ENCODE measurements at regions not wholly inside any gene's neighbourhood (a gene's known extent, or its start where the extent isn't known, plus 50 kb on each side); places are given as distances from the start of the nearest gene placed in this dataset.

DNA sequence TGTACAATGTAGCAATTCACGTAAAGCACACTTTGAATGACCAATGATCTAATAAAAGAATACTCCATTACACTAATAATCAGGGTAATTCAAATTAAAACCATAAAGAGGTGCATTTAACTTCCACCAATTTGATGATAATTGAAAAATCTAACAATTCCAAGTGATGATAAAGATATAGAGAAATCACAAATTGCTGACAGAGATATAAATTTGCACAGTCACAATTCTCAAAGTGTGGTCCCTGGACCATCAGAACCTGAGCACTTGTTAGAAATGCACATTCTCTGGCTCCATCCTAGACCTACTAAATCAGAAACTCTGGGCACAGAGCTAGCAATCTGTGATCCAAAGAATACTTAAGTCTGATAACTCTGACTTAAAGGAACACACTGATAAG, 165.8 kb upstream of the DCC start:
- H3K4me1 ChIP-seq (ENCODE audit: control insufficient read depth, insufficient read depth, low read length), result no peaks in the 10 kb centered on the region
- H3K9ac ChIP-seq (ENCODE audit: extremely low read depth, low read length, poor library complexity, severe bottlenecking), result no peak overlapping the region
- WGBS, 2 experiments (ENCODE audit: insufficient coverage in 1 of 2, insufficient read length in 1 of 2), result 96% methylated on average over 1 of the region's 1 CpG; no CpG with 5 or more reads in 1 of the 2 experiments
- H3K9me3 Mint-ChIP-seq, result no peaks in the 10 kb centered on the region
- no peak for DNase-seq
- no peak for TF ChIP-seq CTCF (conservative IDR thresholded peaks at IDR 0.05)
- H3K36me3 ChIP-seq (ENCODE audit: control insufficient read depth, insufficient read depth, low read length), result no peaks in the 10 kb centered on the region
- H3K4me3 ChIP-seq (ENCODE audit: low read length), result no peak overlapping the region
- no peak overlapping the region for H3K27ac Mint-ChIP-seq
- H3K27me3 Mint-ChIP-seq (ENCODE audit: insufficient read depth), result no peaks in the 10 kb centered on the region
- no peaks in the 10 kb centered on the region for H3K27me3 ChIP-seq (ENCODE audit: control insufficient read depth, insufficient read depth, low read length, poor library complexity, severe bottlenecking)
- H3K4me3 Mint-ChIP-seq, result no peak overlapping the region
- no peaks in the 10 kb centered on the region for H3K4me1 Mint-ChIP-seq
- no peaks in the 10 kb centered on the region for H3K36me3 Mint-ChIP-seq (ENCODE audit: low read depth)
- H3K9me3 ChIP-seq (ENCODE audit: control insufficient read depth, low read length), result no peaks in the 10 kb centered on the region
- no peak overlapping the region for H3K27ac ChIP-seq (ENCODE audit: low read depth, low read length)

DNA sequence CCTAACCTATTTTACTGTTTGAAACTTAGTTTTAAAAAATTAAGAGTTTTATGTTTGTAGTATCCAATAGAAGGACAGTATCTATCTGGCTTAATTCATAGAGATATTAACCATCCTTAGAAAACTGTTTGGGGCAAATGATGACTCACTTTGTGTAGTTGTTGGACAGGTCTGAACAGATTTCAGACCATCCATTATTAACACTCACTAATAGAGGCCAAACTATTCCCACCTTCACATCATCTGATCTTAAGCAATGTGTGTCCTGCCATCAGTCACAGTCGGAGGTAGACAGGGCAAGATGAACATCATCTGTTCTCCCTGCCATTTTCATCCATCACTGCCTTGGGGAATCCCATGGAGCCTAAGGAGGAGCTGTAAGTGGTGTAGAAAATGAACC, 164.6 kb upstream of the DCC start:
- H3K4me1 ChIP-seq (ENCODE audit: control insufficient read depth, insufficient read depth, low read length), result no peaks in the 10 kb centered on the region
- Mint-ChIP-seq H3K4me1 (no peaks in the 10 kb centered on the region), H3K36me3 (ENCODE audit: low read depth) (no peaks in the 10 kb centered on the region), H3K9me3 (no peaks in the 10 kb centered on the region), H3K4me3 (no peak overlapping the region), H3K27me3 (ENCODE audit: insufficient read depth) (no peaks in the 10 kb centered on the region), H3K27ac (no peak overlapping the region)
- no peak overlapping the region for H3K4me3 ChIP-seq (ENCODE audit: low read length)
- no peaks in the 10 kb centered on the region for H3K9me3 ChIP-seq (ENCODE audit: control insufficient read depth, low read length)
- H3K36me3 ChIP-seq (ENCODE audit: control insufficient read depth, insufficient read depth, low read length), result no peaks in the 10 kb centered on the region
- no peak for TF ChIP-seq CTCF (conservative IDR thresholded peaks at IDR 0.05)
- H3K27me3 ChIP-seq (ENCODE audit: control insufficient read depth, insufficient read depth, low read length, poor library complexity, severe bottlenecking), result no peaks in the 10 kb centered on the region
- WGBS, 2 experiments (ENCODE audit: insufficient coverage in 1 of 2, insufficient read length in 1 of 2), result 90% methylated on average over 1 of the region's 1 CpG; no CpG with 5 or more reads in 1 of the 2 experiments
- H3K9ac ChIP-seq (ENCODE audit: extremely low read depth, low read length, poor library complexity, severe bottlenecking), result no peak overlapping the region
- H3K27ac ChIP-seq (ENCODE audit: low read depth, low read length), result no peak overlapping the region
- DNase-seq, result no peak

- Mint-ChIP-seq H3K4me3 (no peak overlapping the region), H3K27me3 (ENCODE audit: insufficient read depth) (no peaks in the 10 kb centered on the region), H3K36me3 (ENCODE audit: low read depth) (no peaks in the 10 kb centered on the region), H3K27ac (no peak overlapping the region), H3K9me3 (no peaks in the 10 kb centered on the region), H3K4me1 (no peaks in the 10 kb centered on the region)
- Histone ChIP-seq H3K9ac (ENCODE audit: extremely low read depth, low read length, poor library complexity, severe bottlenecking) (no peak overlapping the region), H3K4me1 (ENCODE audit: control insufficient read depth, insufficient read depth, low read length) (no peaks in the 10 kb centered on the region), H3K4me3 (ENCODE audit: low read length) (no peak overlapping the region), H3K27ac (ENCODE audit: low read depth, low read length) (no peak overlapping the region), H3K27me3 (ENCODE audit: control insufficient read depth, insufficient read depth, low read length, poor library complexity, severe bottlenecking) (no peaks in the 10 kb centered on the region), H3K9me3 (ENCODE audit: control insufficient read depth, low read length) (no peaks in the 10 kb centered on the region), H3K36me3 (ENCODE audit: control insufficient read depth, insufficient read depth, low read length) (no peaks in the 10 kb centered on the region)
- no peak for DNase-seq
- no peak for TF ChIP-seq CTCF (conservative IDR thresholded peaks at IDR 0.05)
- 100% methylated on average over 1 to 2 of the region's 2 CpGs for WGBS, 2 experiments (ENCODE audit: insufficient coverage in 1 of 2, insufficient read length in 1 of 2)
These were observed 156.9 kb upstream of the DCC start for GRCh38 chr18:52183107-52183506.
